HFFc6 (cell line): ENCODE measurements at regions not wholly inside any gene's neighbourhood (a gene's known extent, or its start where the extent isn't known, plus 50 kb on each side); places are given as distances from the start of the nearest gene placed in this dataset.

Experiments
- DNase-seq: peaks from one replicate; pipeline ENCODE4 v3.0.0-alpha.2; 2018
- H3K27ac Mint-ChIP-seq: 2 replicates; pipeline ENCODE4 v1.8.0; 2020; ENCODE audit warnings: mild to moderate bottlenecking, mixed read lengths
- H3K27me3 Mint-ChIP-seq: 2 replicates; pipeline ENCODE4 v1.8.0; 2021; ENCODE audit warnings: mild to moderate bottlenecking, moderate library complexity, mixed read lengths; ENCODE audit not compliant: insufficient read depth
- H3K36me3 Mint-ChIP-seq: 2 replicates; pipeline ENCODE4 v1.8.0; 2021; ENCODE audit warnings: low read depth, mixed read lengths
- H3K4me1 Mint-ChIP-seq: 2 replicates; pipeline ENCODE4 v1.8.0; 2020; ENCODE audit warnings: low read depth, mixed read lengths
- H3K4me3 Mint-ChIP-seq: 2 replicates; pipeline ENCODE4 v1.8.0; 2020; ENCODE audit warnings: mild to moderate bottlenecking, moderate library complexity, mixed read lengths
- H3K9me3 Mint-ChIP-seq: 2 replicates; pipeline ENCODE4 v1.8.0; 2020; ENCODE audit warnings: mild to moderate bottlenecking, mixed read lengths
- CTCF ChIP-seq: fragments of 200-600 bp; sonication (generic); IDR thresholded peaks from 2 replicates; pipeline ENCODE4 v1.5.0; 2021; ENCODE audit warnings: antibody characterized with exemption, mild to moderate bottlenecking

- Mint-ChIP-seq H3K27ac (no peak overlapping the region), H3K9me3 (peaks cover 33% of the 10 kb centered on the region), H3K27me3 (no peaks in the 10 kb centered on the region; the same call in 1 of the 2 replicates), H3K4me3 (no peak overlapping the region), H3K4me1 (no peaks in the 10 kb centered on the region), H3K36me3 (no peaks in the 10 kb centered on the region)
- no peak for TF ChIP-seq CTCF
- no peak for DNase-seq
Observed at GRCh38 chr2:34731292-34731691, 1132.2 kb upstream of the FAM98A start.

GRCh38 chr2:34729845-34730244 lies 1130.7 kb upstream of the FAM98A start:
- no peaks in the 10 kb centered on the region for H3K36me3 Mint-ChIP-seq
- H3K9me3 Mint-ChIP-seq, result peaks cover 29% of the 10 kb centered on the region
- no peak for TF ChIP-seq CTCF
- no peaks in the 10 kb centered on the region for H3K4me1 Mint-ChIP-seq
- DNase-seq, result no peak
- H3K27me3 Mint-ChIP-seq, result no peaks in the 10 kb centered on the region; the same call in 1 of the 2 replicates
- H3K4me3 Mint-ChIP-seq, result no peak overlapping the region
- H3K27ac Mint-ChIP-seq, result no peak overlapping the region

GRCh38 chr2:34724107-34724506 lies 1125.0 kb upstream of the FAM98A start:
- H3K27me3 Mint-ChIP-seq, result no peaks in the 10 kb centered on the region
- TF ChIP-seq CTCF, result no peak
- H3K27ac Mint-ChIP-seq, result no peak overlapping the region
- no peaks in the 10 kb centered on the region for H3K36me3 Mint-ChIP-seq
- no peaks in the 10 kb centered on the region for H3K4me1 Mint-ChIP-seq
- peaks cover 15% of the 10 kb centered on the region for H3K9me3 Mint-ChIP-seq
- no peak for DNase-seq
- no peak overlapping the region for H3K4me3 Mint-ChIP-seq

GRCh38 chr2:34723683-34724082 lies 1124.6 kb upstream of the FAM98A start:
- Mint-ChIP-seq H3K4me1 (no peaks in the 10 kb centered on the region), H3K36me3 (no peaks in the 10 kb centered on the region), H3K27ac (no peak overlapping the region), H3K9me3 (peaks cover 15% of the 10 kb centered on the region), H3K27me3 (no peaks in the 10 kb centered on the region), H3K4me3 (no peak overlapping the region)
- TF ChIP-seq CTCF, result no peak
- DNase-seq, result no peak

GRCh38 chr2:34719206-34719605 lies 1120.1 kb upstream of the FAM98A start:
- Mint-ChIP-seq H3K36me3 (no peaks in the 10 kb centered on the region), H3K4me1 (no peaks in the 10 kb centered on the region), H3K4me3 (no peak overlapping the region), H3K27me3 (no peaks in the 10 kb centered on the region), H3K9me3 (peaks cover 48% of the 10 kb centered on the region), H3K27ac (no peak overlapping the region)
- no peak for TF ChIP-seq CTCF
- DNase-seq, result no peak
